ENCODE measurements at regions not wholly inside any gene's neighbourhood (a gene's known extent, or its start where the extent isn't known, plus 50 kb on each side); places are given as distances from the start of the nearest gene placed in this dataset.

GRCh38 chr9:107665057-107665456 lies 175.5 kb upstream of the KLF4 start:
- no peak for TF ChIP-seq CTCF (IDR thresholded peaks at IDR 0.05)
- TF ChIP-seq POLR2A (IDR thresholded peaks at IDR 0.05) = no peak
